GM23338 (cell line): ENCODE measurements at regions not wholly inside any gene's neighbourhood (a gene's known extent, or its start where the extent isn't known, plus 50 kb on each side); places are given as distances from the start of the nearest gene placed in this dataset.

ENCODE experiments used
- ATAC-seq: fragments of 200-7000 bp; cut with Tn5 transposase; 3 replicates; pipeline ENCODE4 v1.9.1; 2020
- DNase-seq: peaks from one replicate; pipeline ENCODE4 v3.0.0-alpha.2; 2015; ENCODE audit warnings: low spot score
- H2AFZ ChIP-seq: fragments of 200-600 bp; sonication (generic); 2 replicates; pipeline ENCODE4 v1.8.0; 2016; ENCODE audit warnings: antibody characterized with exemption, mild to moderate bottlenecking, moderate library complexity
- H3F3A ChIP-seq: fragments of 200-600 bp; sonication (generic); replicated peaks from 2 replicates; pipeline ENCODE4 v1.8.0; 2017; ENCODE audit warnings: antibody characterized with exemption, mixed run types, low read depth
- H3K27ac ChIP-seq: fragments of 200-600 bp; sonication (generic); 2 replicates; pipeline ENCODE4 v1.6.1; 2016; ENCODE audit warnings: low read depth
- H3K27me3 ChIP-seq: fragments of 200-600 bp; sonication (generic); 2 replicates; pipeline ENCODE4 v1.8.0; 2016; ENCODE audit warnings: mild to moderate bottlenecking, mixed run types, moderate library complexity; ENCODE audit not compliant: insufficient read depth
- H3K36me3 ChIP-seq: fragments of 200-600 bp; sonication (generic); 2 replicates; pipeline ENCODE4 v1.8.0; 2016; ENCODE audit warnings: mild to moderate bottlenecking; ENCODE audit not compliant: insufficient read depth
- H3K4me1 ChIP-seq: fragments of 200-600 bp; sonication (generic); 2 replicates; pipeline ENCODE4 v1.8.0; 2016; ENCODE audit warnings: mild to moderate bottlenecking, moderate library complexity; ENCODE audit not compliant: insufficient read depth
- H3K4me2 ChIP-seq: fragments of 200-600 bp; sonication (generic); 2 replicates; pipeline ENCODE4 v1.7.1; 2017; ENCODE audit warnings: mixed run types
- H3K4me3 ChIP-seq: fragments of 200-600 bp; sonication (generic); 2 replicates; pipeline ENCODE4 v1.6.1; 2016; ENCODE audit warnings: mixed run types
- H3K79me2 ChIP-seq: fragments of 200-600 bp; sonication (generic); replicated peaks from 2 replicates; pipeline ENCODE4 v1.8.0; 2017; ENCODE audit warnings: mild to moderate bottlenecking; ENCODE audit not compliant: insufficient read depth
- H3K9me2 ChIP-seq: fragments of 200-600 bp; sonication (generic); 2 replicates; pipeline ENCODE4 v1.8.0; 2017; ENCODE audit not compliant: insufficient read depth
- H4K20me1 ChIP-seq: fragments of 200-600 bp; sonication (generic); replicated peaks from 2 replicates; pipeline ENCODE4 v1.8.0; 2017; ENCODE audit warnings: mild to moderate bottlenecking; ENCODE audit not compliant: insufficient read depth
- H3K27ac Mint-ChIP-seq: 2 replicates; pipeline ENCODE4 v1.8.0; 2020; ENCODE audit warnings: inconsistent platforms, mild to moderate bottlenecking, moderate library complexity, mixed read lengths
- H3K27me3 Mint-ChIP-seq: 3 replicates; pipeline ENCODE4 v1.8.0; 2022; ENCODE audit warnings: low read depth, mild to moderate bottlenecking, moderate library complexity, mixed read lengths, inconsistent platforms; ENCODE audit not compliant: insufficient read depth, poor library complexity
- H3K36me3 Mint-ChIP-seq: 3 replicates; pipeline ENCODE4 v1.8.0; 2021; ENCODE audit warnings: low read depth, mild to moderate bottlenecking, inconsistent platforms, moderate library complexity, mixed read lengths
- H3K4me1 Mint-ChIP-seq: 3 replicates; pipeline ENCODE4 v1.8.0; 2020; ENCODE audit warnings: mild to moderate bottlenecking, inconsistent platforms, mixed read lengths
- H3K4me3 Mint-ChIP-seq: 3 replicates; pipeline ENCODE4 v1.8.0; 2021; ENCODE audit warnings: moderate library complexity, mild to moderate bottlenecking, inconsistent platforms, mixed read lengths
- H3K9me3 Mint-ChIP-seq: 3 replicates; pipeline ENCODE4 v1.8.0; 2020; ENCODE audit warnings: moderate library complexity, mild to moderate bottlenecking, inconsistent platforms, mixed read lengths
- EZH2 ChIP-seq: fragments of 200-600 bp; sonication (generic); IDR thresholded peaks from one replicate; pipeline ENCODE4 v1.8.0; 2017; ENCODE audit warnings: antibody characterized with exemption, mild to moderate bottlenecking, low read depth; ENCODE audit not compliant: unreplicated experiment
- EZH2phosphoT487 ChIP-seq: fragments of 200-600 bp; sonication (generic); IDR thresholded peaks from one replicate; pipeline ENCODE4 v1.8.1; 2018; ENCODE audit warnings: antibody characterized with exemption; ENCODE audit not compliant: unreplicated experiment
- NANOG ChIP-seq: IDR thresholded peaks from 2 replicates; pipeline ENCODE4 v1.6.1; 2016; ENCODE audit warnings: antibody characterized with exemption, borderline replicate concordance
- POLR2AphosphoS5 ChIP-seq: IDR thresholded peaks from 2 replicates; pipeline ENCODE4 v1.6.1; 2016; ENCODE audit warnings: antibody characterized with exemption, low read depth
- REST ChIP-seq: IDR thresholded peaks from one replicate; pipeline ENCODE4 v1.6.1; 2018; ENCODE audit warnings: antibody characterized with exemption; ENCODE audit not compliant: unreplicated experiment
- STAT1 ChIP-seq: IDR thresholded peaks from one replicate; pipeline ENCODE4 v1.6.1; 2016; ENCODE audit warnings: antibody characterized with exemption; ENCODE audit not compliant: unreplicated experiment
- TF ChIP-seq, protein P1 (sequence below), 2 experiments: fragments of 200-600 bp in 1 of 2; sonication (generic) in 1 of 2; conservative IDR thresholded peaks; 2 replicates each; pipeline versions ENCODE4 v1.5.1 to v1.6.1; 2016 to 2017; ENCODE audit warnings: antibody characterized with exemption in 2 of 2, low read depth in 2 of 2, mild to moderate bottlenecking in 2 of 2, moderate library complexity in 1 of 2
- TF ChIP-seq, protein P2 (sequence below): fragments of 250-450 bp; sonication (Bioruptor Pico); IDR thresholded peaks from 2 replicates; pipeline ENCODE4 v1.5.0; 2020; ENCODE audit warnings: mild to moderate bottlenecking, moderate library complexity

GRCh38 chr17:68763562-68763961 is 162.4 kb upstream of the FAM20A start:
- ATAC-seq: no peak

More at GRCh38 chr17:68763562-68763961, 162.4 kb upstream of the FAM20A start:
- Mint-ChIP-seq H3K36me3 (no peaks in the 10 kb centered on the region), H3K27me3 (peaks cover 8% of the 10 kb centered on the region), H3K9me3 (no peaks in the 10 kb centered on the region), H3K4me1 (peaks cover 13% of the 10 kb centered on the region; the same call in 2 of the 3 replicates), H3K4me3 (no peak overlapping the region), H3K27ac (no peak overlapping the region)
- H3K9me2 ChIP-seq: no peaks in the 10 kb centered on the region
- peaks cover 7% of the 10 kb centered on the region; the same call in 1 of the 2 replicates for H3K4me1 ChIP-seq
- H3K27me3 ChIP-seq: no peaks in the 10 kb centered on the region
- H3K79me2 ChIP-seq: no peaks in the 10 kb centered on the region
- H3K36me3 ChIP-seq: no peaks in the 10 kb centered on the region
- no peaks in the 10 kb centered on the region for H3F3A ChIP-seq
- no peak for DNase-seq
- no peak overlapping the region for H2AFZ ChIP-seq
- H3K4me3 ChIP-seq: no peak overlapping the region
- H4K20me1 ChIP-seq: no peaks in the 10 kb centered on the region
- H3K27ac ChIP-seq: no peak overlapping the region
- no peak overlapping the region for H3K4me2 ChIP-seq
- no peak for TF ChIP-seq NANOG
- no peak for TF ChIP-seq EZH2
- TF ChIP-seq REST: no peak
- TF ChIP-seq, protein P1, sequence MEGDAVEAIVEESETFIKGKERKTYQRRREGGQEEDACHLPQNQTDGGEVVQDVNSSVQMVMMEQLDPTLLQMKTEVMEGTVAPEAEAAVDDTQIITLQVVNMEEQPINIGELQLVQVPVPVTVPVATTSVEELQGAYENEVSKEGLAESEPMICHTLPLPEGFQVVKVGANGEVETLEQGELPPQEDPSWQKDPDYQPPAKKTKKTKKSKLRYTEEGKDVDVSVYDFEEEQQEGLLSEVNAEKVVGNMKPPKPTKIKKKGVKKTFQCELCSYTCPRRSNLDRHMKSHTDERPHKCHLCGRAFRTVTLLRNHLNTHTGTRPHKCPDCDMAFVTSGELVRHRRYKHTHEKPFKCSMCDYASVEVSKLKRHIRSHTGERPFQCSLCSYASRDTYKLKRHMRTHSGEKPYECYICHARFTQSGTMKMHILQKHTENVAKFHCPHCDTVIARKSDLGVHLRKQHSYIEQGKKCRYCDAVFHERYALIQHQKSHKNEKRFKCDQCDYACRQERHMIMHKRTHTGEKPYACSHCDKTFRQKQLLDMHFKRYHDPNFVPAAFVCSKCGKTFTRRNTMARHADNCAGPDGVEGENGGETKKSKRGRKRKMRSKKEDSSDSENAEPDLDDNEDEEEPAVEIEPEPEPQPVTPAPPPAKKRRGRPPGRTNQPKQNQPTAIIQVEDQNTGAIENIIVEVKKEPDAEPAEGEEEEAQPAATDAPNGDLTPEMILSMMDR (conservative IDR thresholded peaks at IDR 0.05; ENCODE audit: low read depth in 2 of 2): no peak
- no peak for TF ChIP-seq EZH2phosphoT487
- no peak for TF ChIP-seq STAT1
- TF ChIP-seq, protein P2, sequence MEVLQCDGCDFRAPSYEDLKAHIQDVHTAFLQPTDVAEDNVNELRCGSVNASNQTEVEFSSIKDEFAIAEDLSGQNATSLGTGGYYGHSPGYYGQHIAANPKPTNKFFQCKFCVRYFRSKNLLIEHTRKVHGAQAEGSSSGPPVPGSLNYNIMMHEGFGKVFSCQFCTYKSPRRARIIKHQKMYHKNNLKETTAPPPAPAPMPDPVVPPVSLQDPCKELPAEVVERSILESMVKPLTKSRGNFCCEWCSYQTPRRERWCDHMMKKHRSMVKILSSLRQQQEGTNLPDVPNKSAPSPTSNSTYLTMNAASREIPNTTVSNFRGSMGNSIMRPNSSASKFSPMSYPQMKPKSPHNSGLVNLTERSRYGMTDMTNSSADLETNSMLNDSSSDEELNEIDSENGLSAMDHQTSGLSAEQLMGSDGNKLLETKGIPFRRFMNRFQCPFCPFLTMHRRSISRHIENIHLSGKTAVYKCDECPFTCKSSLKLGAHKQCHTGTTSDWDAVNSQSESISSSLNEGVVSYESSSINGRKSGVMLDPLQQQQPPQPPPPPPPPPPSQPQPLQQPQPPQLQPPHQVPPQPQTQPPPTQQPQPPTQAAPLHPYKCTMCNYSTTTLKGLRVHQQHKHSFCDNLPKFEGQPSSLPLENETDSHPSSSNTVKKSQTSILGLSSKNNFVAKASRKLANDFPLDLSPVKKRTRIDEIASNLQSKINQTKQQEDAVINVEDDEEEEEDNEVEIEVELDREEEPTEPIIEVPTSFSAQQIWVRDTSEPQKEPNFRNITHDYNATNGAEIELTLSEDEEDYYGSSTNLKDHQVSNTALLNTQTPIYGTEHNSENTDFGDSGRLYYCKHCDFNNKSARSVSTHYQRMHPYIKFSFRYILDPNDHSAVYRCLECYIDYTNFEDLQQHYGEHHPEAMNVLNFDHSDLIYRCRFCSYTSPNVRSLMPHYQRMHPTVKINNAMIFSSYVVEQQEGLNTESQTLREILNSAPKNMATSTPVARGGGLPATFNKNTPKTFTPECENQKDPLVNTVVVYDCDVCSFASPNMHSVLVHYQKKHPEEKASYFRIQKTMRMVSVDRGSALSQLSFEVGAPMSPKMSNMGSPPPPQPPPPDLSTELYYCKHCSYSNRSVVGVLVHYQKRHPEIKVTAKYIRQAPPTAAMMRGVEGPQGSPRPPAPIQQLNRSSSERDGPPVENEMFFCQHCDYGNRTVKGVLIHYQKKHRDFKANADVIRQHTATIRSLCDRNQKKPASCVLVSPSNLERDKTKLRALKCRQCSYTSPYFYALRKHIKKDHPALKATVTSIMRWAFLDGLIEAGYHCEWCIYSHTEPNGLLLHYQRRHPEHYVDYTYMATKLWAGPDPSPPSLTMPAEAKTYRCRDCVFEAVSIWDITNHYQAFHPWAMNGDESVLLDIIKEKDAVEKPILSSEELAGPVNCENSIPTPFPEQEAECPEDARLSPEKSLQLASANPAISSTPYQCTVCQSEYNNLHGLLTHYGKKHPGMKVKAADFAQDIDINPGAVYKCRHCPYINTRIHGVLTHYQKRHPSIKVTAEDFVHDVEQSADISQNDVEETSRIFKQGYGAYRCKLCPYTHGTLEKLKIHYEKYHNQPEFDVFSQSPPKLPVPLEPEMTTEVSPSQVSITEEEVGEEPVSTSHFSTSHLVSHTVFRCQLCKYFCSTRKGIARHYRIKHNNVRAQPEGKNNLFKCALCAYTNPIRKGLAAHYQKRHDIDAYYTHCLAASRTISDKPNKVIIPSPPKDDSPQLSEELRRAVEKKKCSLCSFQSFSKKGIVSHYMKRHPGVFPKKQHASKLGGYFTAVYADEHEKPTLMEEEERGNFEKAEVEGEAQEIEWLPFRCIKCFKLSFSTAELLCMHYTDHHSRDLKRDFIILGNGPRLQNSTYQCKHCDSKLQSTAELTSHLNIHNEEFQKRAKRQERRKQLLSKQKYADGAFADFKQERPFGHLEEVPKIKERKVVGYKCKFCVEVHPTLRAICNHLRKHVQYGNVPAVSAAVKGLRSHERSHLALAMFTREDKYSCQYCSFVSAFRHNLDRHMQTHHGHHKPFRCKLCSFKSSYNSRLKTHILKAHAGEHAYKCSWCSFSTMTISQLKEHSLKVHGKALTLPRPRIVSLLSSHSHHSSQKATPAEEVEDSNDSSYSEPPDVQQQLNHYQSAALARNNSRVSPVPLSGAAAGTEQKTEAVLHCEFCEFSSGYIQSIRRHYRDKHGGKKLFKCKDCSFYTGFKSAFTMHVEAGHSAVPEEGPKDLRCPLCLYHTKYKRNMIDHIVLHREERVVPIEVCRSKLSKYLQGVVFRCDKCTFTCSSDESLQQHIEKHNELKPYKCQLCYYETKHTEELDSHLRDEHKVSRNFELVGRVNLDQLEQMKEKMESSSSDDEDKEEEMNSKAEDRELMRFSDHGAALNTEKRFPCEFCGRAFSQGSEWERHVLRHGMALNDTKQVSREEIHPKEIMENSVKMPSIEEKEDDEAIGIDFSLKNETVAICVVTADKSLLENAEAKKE (CRISPR knock-in tag): no peak
- no peak for TF ChIP-seq POLR2AphosphoS5
